ENCODE measurements at regions not wholly inside any gene's neighbourhood (a gene's known extent, or its start where the extent isn't known, plus 50 kb on each side); places are given as distances from the start of the nearest gene placed in this dataset.
"Not testable (repeated sequence)": the region's sequence is repeated elsewhere in the genome, so short reads cannot be mapped to it uniquely, and the experiment has no call there.

GRCh38 chr3:139185527-139185926 lies 140.8 kb upstream of the PRR23C start:
- Histone ChIP-seq H3K4me3 (no peak overlapping the region), H3K4me1 (no peaks in the 10 kb centered on the region), H3K9me3 (no peaks in the 10 kb centered on the region), H3K36me3 (replicated peaks) (no peaks in the 10 kb centered on the region), H3K27me3 (ENCODE audit: low read depth) (no peaks in the 10 kb centered on the region)
- in situ Hi-C loops (cut with MboI; ENCODE audit: low sequenced_read_pairs) = no loop called here
- DNase-seq (ENCODE audit: low spot score in 2 of 2) = no peak

- Histone ChIP-seq H3K4me1 (no peaks in the 10 kb centered on the region), H3K9me3 (no peaks in the 10 kb centered on the region), H3K36me3 (replicated peaks) (no peaks in the 10 kb centered on the region), H3K4me3 (no peak overlapping the region), H3K27me3 (ENCODE audit: low read depth) (no peaks in the 10 kb centered on the region)
- in situ Hi-C loops (cut with MboI; ENCODE audit: low sequenced_read_pairs) = no loop called here
- DNase-seq (ENCODE audit: low spot score in 2 of 2) = no peak
Measured at GRCh38 chr3:139187154-139187553, 142.5 kb upstream of the PRR23C start.

DNA sequence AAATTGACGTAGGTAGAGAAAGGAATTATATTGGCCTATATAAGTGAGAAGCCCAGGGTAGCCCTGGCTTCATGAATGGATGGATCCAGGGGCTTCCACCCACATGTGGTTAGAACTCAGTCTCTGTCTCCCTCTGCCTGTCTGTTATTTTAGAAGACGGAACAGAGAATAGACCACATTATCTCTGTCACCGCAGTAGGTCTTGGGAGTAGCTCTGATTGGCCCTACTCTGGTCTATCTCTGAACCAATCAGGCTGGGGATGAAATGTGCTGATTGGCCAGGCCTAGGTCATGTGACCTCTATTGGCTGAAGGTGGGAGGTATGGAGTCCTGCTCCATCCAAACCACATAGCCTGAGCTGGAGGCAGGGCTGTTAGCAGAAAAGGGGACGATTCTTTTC lies 143.0 kb upstream of the PRR23C start:
- no peak for DNase-seq (ENCODE audit: low spot score in 2 of 2)
- Histone ChIP-seq H3K9me3 (no peaks in the 10 kb centered on the region), H3K27me3 (ENCODE audit: low read depth) (no peaks in the 10 kb centered on the region), H3K4me3 (no peak overlapping the region), H3K4me1 (no peaks in the 10 kb centered on the region), H3K36me3 (replicated peaks) (no peaks in the 10 kb centered on the region)
- in situ Hi-C loops (cut with MboI; ENCODE audit: low sequenced_read_pairs) = no loop called here

DNA sequence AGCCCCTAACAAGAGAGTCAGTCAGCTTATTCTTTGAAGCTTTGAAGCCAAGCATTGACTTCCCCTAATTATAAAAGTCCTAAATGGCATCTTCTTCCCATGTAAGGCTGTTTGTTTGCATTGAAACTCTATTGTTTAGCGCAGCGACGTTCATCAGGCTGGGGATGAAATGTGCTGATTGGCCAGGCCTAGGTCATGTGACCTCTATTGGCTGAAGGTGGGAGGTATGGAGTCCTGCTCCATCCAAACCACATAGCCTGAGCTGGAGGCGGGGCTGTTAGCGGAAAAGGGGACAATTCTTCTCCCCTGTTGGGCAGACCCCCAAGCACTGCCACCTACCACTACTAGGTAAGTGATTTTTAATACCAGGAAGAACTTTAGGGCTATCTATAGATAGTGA lies 145.3 kb upstream of the PRR23C start:
- H3K36me3 ChIP-seq (replicated peaks) = no peaks in the 10 kb centered on the region
- H3K4me1 ChIP-seq = no peaks in the 10 kb centered on the region
- H3K4me3 ChIP-seq = no peak overlapping the region
- DNase-seq (ENCODE audit: low spot score in 2 of 2) = no peak
- H3K9me3 ChIP-seq = no peaks in the 10 kb centered on the region
- H3K27me3 ChIP-seq (ENCODE audit: low read depth) = no peaks in the 10 kb centered on the region
- in situ Hi-C loops (cut with MboI; ENCODE audit: low sequenced_read_pairs) = no loop called here

- H3K4me3 ChIP-seq; H3K36me3 ChIP-seq (replicated peaks); H3K27me3 ChIP-seq (ENCODE audit: low read depth); in situ Hi-C loops (cut with MboI; ENCODE audit: low sequenced_read_pairs); DNase-seq (ENCODE audit: low spot score in 2 of 2); H3K4me1 ChIP-seq; H3K9me3 ChIP-seq: not testable (repeated sequence)
Measured at GRCh38 chr3:139194421-139194820, 149.4 kb upstream of the MRPS22 start.

GRCh38 chr3:139196146-139196545 lies 147.7 kb upstream of the MRPS22 start:
- H3K27me3 ChIP-seq (ENCODE audit: low read depth); DNase-seq (ENCODE audit: low spot score in 2 of 2); H3K4me1 ChIP-seq; H3K9me3 ChIP-seq; in situ Hi-C loops (cut with MboI; ENCODE audit: low sequenced_read_pairs); H3K4me3 ChIP-seq; H3K36me3 ChIP-seq (replicated peaks): not testable (repeated sequence)

DNA sequence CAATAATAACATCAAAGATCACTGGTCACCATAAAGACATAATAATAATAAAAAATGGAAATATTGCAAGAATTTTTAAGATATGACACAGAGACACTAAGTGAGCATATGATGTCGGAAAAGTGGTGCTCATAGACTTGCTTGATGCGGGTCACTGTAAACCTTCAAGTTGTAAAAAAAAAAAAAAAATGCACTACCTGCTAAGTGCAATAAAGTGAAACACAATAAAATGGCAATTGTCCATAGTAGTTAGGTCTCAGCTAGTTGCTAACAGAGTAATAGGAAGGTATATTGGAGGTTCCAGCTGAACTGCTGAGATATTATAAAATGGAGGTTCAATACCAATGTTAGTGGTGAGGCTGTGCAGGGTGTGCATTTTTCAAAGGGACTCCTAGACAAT lies 146.6 kb upstream of the MRPS22 start:
- no peaks in the 10 kb centered on the region for H3K9me3 ChIP-seq
- DNase-seq (ENCODE audit: low spot score in 2 of 2) = no peak
- H3K36me3 ChIP-seq (replicated peaks) = no peaks in the 10 kb centered on the region
- H3K27me3 ChIP-seq (ENCODE audit: low read depth) = no peaks in the 10 kb centered on the region
- in situ Hi-C loops (cut with MboI; ENCODE audit: low sequenced_read_pairs) = no loop called here
- no peaks in the 10 kb centered on the region for H3K4me1 ChIP-seq
- no peak overlapping the region for H3K4me3 ChIP-seq

- DNase-seq (ENCODE audit: low spot score in 2 of 2) = no peak
- Histone ChIP-seq H3K9me3 (no peaks in the 10 kb centered on the region), H3K4me3 (no peak overlapping the region), H3K4me1 (no peaks in the 10 kb centered on the region), H3K27me3 (ENCODE audit: low read depth) (no peaks in the 10 kb centered on the region), H3K36me3 (replicated peaks) (no peaks in the 10 kb centered on the region)
- in situ Hi-C loops (cut with MboI; ENCODE audit: low sequenced_read_pairs) = no loop called here
Measured at GRCh38 chr3:139198186-139198585, 145.6 kb upstream of the MRPS22 start.

DNA sequence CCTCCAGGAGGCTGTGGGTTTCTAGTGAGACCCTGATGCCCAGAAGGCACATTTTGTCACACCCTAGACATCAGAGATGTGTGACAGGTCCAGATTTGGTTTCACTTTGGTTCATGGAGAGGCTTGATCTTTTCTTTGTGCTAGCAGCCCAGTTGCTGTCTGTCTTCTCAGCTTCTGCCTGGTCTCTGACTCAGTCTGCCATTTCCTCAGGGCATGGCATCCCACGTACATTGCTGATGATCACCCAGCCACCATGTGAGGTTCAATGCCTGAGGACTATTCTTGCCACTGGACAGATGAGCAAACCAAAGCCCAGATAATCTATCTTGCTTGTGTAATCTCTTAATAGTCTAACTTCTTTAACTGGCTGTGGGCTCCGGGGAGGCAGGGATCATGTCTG lies 144.9 kb upstream of the MRPS22 start:
- in situ Hi-C loops (cut with MboI; ENCODE audit: low sequenced_read_pairs) = no loop called here
- Histone ChIP-seq H3K36me3 (replicated peaks) (no peaks in the 10 kb centered on the region), H3K4me1 (no peaks in the 10 kb centered on the region), H3K27me3 (ENCODE audit: low read depth) (no peaks in the 10 kb centered on the region), H3K4me3 (no peak overlapping the region), H3K9me3 (no peaks in the 10 kb centered on the region)
- no peak for DNase-seq (ENCODE audit: low spot score in 2 of 2)

DNA sequence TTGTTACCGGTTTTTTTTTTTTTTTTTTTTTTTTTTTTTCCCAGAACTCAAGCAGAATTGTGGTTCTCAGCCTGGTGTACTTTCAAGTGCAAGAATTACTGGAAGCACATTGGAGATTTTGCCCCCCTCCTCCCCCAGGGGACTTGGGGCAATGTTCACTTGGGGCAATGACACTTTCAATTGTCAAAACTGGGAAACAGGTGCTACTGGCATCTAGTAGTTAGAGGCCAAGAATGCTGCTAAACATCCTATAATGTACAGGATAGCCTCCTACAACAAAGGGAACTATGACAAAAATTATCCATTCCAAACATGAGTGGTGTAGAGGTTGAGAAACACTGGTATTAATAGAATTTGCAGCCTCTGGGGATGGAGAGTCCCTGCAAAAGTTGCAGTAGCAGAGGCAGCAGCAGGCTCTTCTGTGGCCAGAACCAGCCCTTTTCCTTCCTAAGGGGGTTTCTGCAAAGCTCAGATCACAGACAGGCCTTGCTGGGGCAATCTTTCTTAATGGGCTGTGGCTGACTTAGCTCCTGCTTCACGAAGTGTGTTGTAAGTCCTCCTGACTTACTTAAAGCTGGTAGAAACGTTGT lies 144.3 kb upstream of the MRPS22 start:
- no peaks in the 10 kb centered on the region for H3K36me3 ChIP-seq (replicated peaks)
- in situ Hi-C loops (cut with MboI; ENCODE audit: low sequenced_read_pairs) = no loop called here
- no peak overlapping the region for H3K4me3 ChIP-seq
- H3K4me1 ChIP-seq = no peaks in the 10 kb centered on the region
- no peaks in the 10 kb centered on the region for H3K27me3 ChIP-seq (ENCODE audit: low read depth)
- no peak for DNase-seq (ENCODE audit: low spot score in 2 of 2)
- no peaks in the 10 kb centered on the region for H3K9me3 ChIP-seq

- Histone ChIP-seq H3K27me3 (ENCODE audit: low read depth) (no peaks in the 10 kb centered on the region), H3K36me3 (replicated peaks) (no peaks in the 10 kb centered on the region), H3K9me3 (no peaks in the 10 kb centered on the region), H3K4me3 (no peak overlapping the region), H3K4me1 (no peaks in the 10 kb centered on the region)
- no peak for DNase-seq (ENCODE audit: low spot score in 2 of 2)
- in situ Hi-C loops (cut with MboI; ENCODE audit: low sequenced_read_pairs) = no loop called here
Measured at GRCh38 chr3:139201446-139202225, 142.2 kb upstream of the MRPS22 start.

DNA sequence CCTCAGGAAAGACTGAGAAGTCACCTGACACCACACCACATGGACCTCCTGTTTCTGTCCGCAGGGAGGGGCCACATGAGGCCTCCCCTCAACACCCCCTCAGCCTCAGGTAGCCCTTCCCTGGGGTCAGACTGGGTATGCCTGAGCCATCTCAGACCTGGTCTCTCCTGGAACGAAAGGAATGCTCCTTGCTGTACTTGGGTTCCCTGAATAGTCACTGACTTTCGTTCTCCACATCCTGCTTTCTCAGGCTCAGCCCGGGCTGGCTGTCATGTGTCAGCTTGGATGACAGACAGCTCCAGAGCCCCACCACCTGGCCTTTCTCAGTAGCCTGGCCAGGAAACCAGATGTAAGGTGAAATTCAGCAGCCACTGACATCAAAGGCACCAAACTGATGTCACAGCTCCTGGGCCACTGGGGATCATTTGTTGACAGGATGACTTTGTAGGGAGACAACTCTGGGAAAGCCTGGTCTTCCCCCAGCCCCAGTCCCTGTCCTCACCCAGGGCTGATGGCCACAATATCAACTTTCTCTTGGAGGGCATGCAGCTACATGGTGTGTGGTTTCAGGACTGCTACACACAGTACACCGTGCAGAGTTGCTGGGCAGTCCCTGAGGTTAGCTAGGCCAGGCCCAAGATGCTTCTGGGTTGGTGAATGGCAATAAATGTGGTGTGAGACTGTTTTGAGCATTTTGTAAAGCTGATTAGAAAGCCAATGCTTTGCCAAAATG lies 141.4 kb upstream of the MRPS22 start:
- in situ Hi-C loops (cut with MboI; ENCODE audit: low sequenced_read_pairs) = no loop called here
- H3K27me3 ChIP-seq (ENCODE audit: low read depth) = no peaks in the 10 kb centered on the region
- no peak overlapping the region for H3K4me3 ChIP-seq
- H3K4me1 ChIP-seq = no peaks in the 10 kb centered on the region
- DNase-seq (ENCODE audit: low spot score in 2 of 2) = no peak
- H3K36me3 ChIP-seq (replicated peaks) = no peaks in the 10 kb centered on the region
- no peaks in the 10 kb centered on the region for H3K9me3 ChIP-seq

- DNase-seq (ENCODE audit: low spot score in 2 of 2) = no peak
- no peak overlapping the region for H3K4me3 ChIP-seq
- in situ Hi-C loops (cut with MboI; ENCODE audit: low sequenced_read_pairs) = no loop called here
- H3K4me1 ChIP-seq = no peaks in the 10 kb centered on the region
- no peaks in the 10 kb centered on the region for H3K36me3 ChIP-seq (replicated peaks)
- no peaks in the 10 kb centered on the region for H3K27me3 ChIP-seq (ENCODE audit: low read depth)
- H3K9me3 ChIP-seq = no peaks in the 10 kb centered on the region
Measured at GRCh38 chr3:139202959-139203349, 140.9 kb upstream of the MRPS22 start.

DNA sequence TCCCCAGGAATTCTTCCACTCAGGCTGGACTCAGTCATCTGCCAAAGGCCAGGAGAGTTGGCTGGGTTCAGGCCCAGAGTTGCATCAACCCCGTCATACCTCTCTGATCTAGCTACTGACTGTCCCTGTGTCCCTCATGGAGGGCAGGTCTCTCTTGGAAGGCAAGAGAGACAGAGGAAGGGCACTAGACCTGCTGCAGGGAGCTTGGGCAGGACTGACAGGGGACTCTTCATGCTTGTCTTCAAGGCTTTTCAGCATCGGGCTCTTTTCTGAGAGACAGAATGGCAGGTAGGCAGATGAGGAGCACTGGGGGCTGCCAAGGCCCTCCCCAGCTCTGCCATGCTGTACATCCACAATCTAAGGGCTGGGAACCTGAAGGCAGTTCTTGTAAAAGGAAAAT lies 140.1 kb upstream of the MRPS22 start:
- Histone ChIP-seq H3K27me3 (ENCODE audit: low read depth) (no peaks in the 10 kb centered on the region), H3K36me3 (replicated peaks) (no peaks in the 10 kb centered on the region), H3K9me3 (no peaks in the 10 kb centered on the region), H3K4me1 (no peaks in the 10 kb centered on the region), H3K4me3 (no peak overlapping the region)
- no peak for DNase-seq (ENCODE audit: low spot score in 2 of 2)
- in situ Hi-C loops (cut with MboI; ENCODE audit: low sequenced_read_pairs) = no loop called here
